HG02678 (cell line): ENCODE measurements at regions not wholly inside any gene's neighbourhood (a gene's known extent, or its start where the extent isn't known, plus 50 kb on each side); places are given as distances from the start of the nearest gene placed in this dataset.

Source experiments
- ATAC-seq: cut with Tn5 transposase; IDR thresholded peaks from one replicate; pipeline ENCODE4 v1.9.1; 2021; ENCODE audit warnings: mild to moderate bottlenecking, moderate library complexity; ENCODE audit not compliant: unreplicated experiment

- no peak for ATAC-seq
These were observed 243.0 kb downstream of the ICE1 start for GRCh38 chr5:5665225-5666075.

DNA sequence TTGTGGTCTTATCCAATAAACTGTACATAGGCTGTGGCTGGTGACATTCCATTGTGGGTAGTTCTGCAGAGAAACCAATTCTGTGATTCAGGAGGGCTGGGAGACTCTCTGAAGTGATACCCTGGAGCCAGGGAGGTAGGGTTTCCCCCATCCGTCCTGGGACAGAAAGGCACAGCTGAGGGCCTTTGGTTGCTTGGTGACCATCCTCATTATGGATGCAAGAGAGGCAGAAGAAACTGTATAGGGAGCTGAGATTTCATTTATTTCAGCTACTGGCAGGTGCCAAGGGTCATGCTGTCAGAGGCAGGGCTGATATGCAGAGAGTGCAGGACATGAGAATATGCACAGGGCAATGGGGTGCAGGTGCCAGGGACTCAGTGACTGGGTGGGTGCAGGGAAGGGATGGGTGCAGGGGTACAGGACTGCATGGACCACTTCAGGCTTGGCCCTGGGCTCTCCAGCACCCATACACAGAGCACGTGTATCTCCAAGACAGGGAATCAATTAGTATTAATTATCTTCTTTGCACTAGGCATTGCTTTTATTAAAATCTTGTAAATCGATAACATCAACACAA lies 236.5 kb downstream of the ICE1 start:
- ATAC-seq: no peak

GRCh38 chr5:5658226-5658625 lies 235.7 kb downstream of the ICE1 start:
- ATAC-seq: no peak

DNA sequence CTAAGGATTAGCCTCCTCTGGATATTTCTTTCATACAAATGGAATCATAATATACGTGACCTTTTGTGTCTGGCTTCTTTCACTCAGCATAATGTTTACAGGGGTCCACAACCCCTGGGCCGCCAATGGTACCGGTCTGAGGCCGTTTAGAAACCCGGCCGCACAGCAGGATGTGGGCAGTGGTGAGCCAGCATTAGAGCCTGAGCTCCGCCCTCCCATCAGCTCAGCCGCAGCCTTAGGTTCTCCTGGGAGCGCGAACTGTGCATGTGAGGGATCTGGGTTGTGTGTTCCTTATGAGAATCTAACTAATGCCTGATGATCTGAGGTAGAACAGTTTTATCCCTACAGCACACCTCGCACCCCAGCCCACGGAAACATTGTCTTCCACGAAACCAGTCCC lies 229.7 kb downstream of the ICE1 start:
- no peak for ATAC-seq

DNA sequence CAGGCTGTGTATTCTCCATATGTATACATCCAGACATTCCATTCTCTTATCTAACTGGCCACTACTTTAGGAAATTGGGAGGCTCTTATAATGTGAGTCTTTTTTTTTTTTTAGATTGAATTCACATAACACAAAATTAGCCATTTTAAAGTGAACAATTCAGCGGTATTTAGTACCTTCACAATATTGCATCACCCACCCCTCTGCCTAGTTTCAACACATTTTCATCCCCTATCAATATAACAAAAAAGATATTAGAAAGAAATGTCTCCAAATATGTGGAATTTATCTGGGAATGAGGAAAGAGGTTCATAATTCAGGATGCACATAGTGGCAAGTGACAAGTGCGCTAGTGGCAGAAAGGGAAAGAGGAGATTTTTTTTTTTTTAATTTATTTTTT lies 228.5 kb downstream of the ICE1 start:
- no peak for ATAC-seq

DNA sequence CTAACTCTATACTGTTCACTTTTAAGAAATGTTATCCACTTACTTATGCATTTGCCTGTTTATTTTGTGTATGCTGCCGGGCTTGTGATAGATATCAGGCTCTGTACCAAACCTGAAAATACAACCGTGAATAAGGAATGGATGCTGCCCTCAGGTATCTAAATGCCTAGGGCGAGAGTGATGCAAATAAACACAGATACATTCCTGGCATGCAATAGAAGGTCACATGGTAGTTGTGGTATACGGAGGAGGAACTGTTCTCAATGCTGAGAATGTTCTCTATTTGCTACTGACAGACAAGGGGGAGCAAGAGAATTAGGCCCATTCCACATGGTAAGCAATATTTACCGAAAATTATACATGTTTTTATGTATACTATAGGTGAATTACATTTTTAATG lies 227.8 kb downstream of the ICE1 start:
- no peak for ATAC-seq

DNA sequence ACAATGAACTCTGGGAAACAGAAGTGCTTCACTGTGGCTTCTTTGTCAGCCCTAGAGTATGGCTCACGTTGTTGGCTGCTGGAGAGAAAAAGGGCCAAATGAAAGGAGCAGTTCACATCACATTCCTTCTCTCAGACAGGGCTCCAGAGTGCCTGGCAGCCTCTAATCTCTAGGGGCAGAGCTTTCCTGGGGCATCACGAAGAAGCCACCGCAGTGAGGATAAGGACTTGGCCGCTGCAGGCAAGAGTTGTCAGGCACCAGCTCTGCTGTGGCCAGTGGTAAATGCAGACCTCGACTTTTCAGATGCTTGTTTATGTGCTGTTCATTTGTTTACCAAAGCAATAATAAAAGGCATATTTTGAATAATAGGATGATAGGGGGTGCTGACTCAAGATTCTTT lies 227.2 kb downstream of the ICE1 start:
- ATAC-seq: no peak

- no peak for ATAC-seq
These were observed 226.2 kb downstream of the ICE1 start for GRCh38 chr5:5648694-5649093.

DNA sequence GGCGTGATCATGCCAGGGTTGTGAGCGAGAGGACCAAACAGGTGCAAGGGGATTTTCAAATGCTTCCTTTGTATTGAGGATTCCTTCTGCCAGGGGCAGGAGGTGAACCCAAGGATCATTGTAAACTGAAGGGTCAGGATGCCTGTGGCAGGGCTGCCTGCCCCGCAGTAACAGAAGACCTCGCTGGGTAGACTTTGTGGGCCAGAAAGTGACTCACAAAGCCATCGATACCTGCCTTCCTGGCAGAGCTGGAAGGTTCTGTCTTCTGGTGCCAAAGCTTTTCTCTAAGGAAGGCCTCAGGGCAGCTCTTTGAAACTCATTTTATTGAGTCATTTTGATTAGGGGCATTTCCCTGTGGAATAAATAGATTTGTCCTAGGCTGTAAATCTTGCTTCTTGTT lies 223.4 kb downstream of the ICE1 start:
- ATAC-seq: no peak

GRCh38 chr5:5645198-5645597 lies 222.7 kb downstream of the ICE1 start:
- no peak for ATAC-seq

DNA sequence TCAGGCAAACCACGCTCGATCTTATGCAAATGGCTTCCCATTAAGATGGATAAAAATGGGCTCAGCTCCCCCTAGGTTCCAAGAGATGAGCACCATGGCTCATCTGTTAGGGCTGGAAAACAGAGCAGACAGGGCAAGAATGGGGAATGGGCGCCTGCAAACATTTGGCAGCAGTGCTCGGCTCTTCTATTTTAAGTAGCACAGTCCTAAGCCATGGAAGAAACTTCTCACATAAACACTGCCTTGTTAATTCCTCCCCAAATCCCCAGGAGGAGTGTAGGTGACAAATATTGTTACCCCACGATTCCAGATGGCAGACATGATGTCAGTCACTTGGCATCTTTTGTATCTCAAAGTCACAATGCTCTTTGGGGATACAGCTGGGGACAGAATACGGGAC lies 221.8 kb downstream of the ICE1 start:
- ATAC-seq: no peak

GRCh38 chr5:5643481-5643880 lies 221.0 kb downstream of the ICE1 start:
- no peak for ATAC-seq

DNA sequence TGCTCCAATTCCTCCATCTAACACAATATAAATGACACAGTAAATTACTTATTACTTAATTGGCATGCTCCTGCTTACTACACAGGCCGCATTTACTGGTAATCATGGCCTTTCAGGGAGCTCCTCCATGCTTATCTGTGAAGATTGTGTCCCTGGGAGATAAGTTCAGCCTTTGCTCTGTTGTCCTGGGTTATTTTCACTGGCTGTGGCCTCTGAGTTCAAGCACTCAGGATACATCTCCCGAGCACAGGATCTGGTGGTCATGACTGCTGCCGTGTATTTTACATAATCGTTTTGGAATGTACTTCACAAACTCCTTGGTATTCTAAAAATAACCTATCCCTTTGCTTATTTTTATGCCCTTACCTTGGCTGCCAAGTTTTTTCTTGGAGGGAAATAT lies 215.7 kb downstream of the ICE1 start:
- ATAC-seq: no peak

- no peak for ATAC-seq
These were observed 214.7 kb downstream of the ICE1 start for GRCh38 chr5:5637173-5637572.

DNA sequence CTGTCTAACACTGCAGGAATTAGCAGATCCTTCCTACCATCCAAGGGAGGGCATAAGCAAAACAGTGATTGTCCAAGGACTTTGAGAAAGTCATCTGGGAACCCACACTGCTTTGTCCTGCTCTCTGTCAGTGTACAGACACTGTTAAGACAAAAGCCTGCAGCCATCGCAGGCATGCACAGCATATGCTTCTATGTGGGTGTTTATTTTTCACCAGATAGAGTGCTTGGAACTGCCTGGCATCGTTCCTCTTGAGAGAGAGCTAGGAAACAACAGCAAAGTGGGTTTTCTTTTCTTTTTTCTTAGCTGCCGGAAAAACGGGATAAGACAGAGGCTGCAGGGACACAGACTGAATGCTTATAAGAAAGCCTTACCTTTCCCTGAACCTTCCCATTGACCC lies 212.3 kb downstream of the ICE1 start:
- ATAC-seq: no peak

GRCh38 chr5:5633579-5633978 lies 211.1 kb downstream of the ICE1 start:
- no peak for ATAC-seq

- no peak for ATAC-seq
These were observed 210.2 kb downstream of the ICE1 start for GRCh38 chr5:5632678-5633077.

- ATAC-seq: no peak
These were observed 207.1 kb downstream of the ICE1 start for GRCh38 chr5:5629607-5629978.

DNA sequence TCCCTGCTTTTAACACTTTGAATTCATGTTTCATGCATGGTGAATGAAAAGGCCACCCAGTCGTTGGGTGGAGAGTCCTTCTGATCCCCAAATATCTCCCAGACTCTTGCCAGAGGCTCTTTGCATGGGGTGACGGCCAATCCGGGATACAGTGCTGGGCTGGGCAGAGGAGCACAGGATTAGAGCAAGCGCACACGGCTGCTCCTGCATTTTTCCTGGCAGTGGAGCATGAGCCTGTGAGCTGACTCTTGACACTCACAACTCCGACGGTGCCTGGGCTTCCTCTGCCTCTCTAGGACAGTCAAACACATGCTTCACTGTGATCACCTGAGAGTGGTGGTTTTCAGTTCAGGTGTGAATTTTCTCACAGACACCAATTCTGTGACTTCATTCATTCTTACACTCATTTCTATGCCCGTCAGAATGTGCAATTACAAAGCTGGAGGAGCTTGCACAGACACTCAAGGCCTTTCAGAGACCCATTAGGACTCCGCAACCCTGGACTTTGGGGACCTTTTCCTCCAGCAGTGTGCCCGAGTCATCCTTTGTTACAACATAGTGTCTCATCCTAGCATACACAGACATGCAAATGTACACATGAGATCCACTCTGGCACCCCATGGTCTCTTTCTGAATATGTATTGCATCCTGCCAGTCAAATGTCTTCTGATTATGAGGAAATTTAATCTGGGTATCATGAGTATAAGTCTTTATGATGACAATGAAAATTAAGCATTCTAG lies 206.6 kb downstream of the ICE1 start:
- ATAC-seq: no peak

GRCh38 chr5:5626412-5626811 lies 203.9 kb downstream of the ICE1 start:
- ATAC-seq: no peak

DNA sequence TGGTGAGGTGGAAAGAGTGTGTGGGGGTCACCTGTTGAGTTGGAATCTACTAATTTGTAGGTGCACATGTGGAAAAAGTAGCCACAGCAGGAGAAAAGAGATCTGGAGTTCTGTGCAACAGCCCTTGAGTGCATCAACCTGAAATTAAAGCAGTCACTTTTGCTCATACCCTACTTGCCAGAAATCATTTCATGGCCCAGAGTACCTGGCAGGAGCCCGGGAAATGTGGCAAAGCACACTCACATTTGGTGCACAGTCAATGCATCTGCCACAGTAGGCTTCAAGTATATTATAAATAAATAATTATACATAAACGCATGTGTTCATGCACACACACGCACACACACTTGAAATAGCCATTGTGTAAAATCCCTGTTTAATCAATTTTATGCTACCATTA lies 203.0 kb downstream of the ICE1 start:
- no peak for ATAC-seq

DNA sequence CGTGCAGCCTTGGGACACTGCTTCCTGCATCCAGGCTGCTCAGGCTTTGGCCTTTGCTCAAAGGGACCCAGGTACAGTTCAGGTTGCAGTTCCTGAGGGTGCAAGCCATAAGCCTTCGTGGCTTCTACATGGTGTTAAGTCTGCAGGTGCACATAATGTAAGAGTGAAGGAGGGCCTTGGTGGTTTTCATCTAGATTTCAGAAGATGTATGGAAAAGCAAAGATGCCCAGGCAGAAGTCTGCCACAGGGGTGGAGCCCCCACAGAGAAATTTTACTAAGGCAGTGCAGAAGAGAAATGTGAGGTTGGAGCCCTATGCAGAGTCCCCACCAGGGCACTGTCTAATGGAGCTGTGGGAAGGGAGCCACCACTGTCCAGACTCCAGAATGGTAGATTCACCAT lies 200.9 kb downstream of the ICE1 start:
- no peak for ATAC-seq
